ENCODE measurements at regions not wholly inside any gene's neighbourhood (a gene's known extent, or its start where the extent isn't known, plus 50 kb on each side); places are given as distances from the start of the nearest gene placed in this dataset.

DNA sequence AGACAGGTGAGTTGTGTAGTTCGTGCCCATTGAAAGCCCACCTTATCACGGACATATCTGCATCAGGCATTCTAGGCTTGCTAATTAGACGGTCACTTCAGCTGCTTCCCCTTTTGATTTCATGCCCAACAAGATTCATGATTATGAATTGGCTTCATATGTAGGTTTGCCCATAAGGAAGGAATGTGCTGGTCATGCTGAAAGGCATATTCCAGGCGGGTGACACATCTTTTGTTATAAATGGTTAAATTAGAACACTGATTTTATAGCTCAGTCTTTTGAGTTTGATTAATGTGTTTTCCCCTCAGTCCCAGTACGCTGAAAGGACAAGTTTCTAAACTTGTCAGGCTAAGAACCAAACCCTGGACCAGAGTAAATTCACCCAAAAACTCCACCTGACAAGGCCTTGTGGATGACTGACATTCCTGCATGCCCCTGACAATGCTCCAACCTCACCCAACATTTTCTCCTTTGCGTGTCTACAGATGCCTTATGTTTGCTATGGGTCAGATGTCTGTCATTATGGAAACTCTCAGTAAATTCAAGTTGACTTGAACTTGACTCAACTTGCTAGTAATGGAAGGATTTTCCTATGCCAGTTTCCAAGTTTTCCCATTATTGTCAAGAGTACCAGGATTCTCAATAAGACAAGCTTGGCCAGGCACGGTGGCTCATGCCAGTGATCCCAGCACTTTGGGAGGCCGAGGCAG, 421.9 kb downstream of the PMP22 start:
- TF ChIP-seq, protein P1, sequence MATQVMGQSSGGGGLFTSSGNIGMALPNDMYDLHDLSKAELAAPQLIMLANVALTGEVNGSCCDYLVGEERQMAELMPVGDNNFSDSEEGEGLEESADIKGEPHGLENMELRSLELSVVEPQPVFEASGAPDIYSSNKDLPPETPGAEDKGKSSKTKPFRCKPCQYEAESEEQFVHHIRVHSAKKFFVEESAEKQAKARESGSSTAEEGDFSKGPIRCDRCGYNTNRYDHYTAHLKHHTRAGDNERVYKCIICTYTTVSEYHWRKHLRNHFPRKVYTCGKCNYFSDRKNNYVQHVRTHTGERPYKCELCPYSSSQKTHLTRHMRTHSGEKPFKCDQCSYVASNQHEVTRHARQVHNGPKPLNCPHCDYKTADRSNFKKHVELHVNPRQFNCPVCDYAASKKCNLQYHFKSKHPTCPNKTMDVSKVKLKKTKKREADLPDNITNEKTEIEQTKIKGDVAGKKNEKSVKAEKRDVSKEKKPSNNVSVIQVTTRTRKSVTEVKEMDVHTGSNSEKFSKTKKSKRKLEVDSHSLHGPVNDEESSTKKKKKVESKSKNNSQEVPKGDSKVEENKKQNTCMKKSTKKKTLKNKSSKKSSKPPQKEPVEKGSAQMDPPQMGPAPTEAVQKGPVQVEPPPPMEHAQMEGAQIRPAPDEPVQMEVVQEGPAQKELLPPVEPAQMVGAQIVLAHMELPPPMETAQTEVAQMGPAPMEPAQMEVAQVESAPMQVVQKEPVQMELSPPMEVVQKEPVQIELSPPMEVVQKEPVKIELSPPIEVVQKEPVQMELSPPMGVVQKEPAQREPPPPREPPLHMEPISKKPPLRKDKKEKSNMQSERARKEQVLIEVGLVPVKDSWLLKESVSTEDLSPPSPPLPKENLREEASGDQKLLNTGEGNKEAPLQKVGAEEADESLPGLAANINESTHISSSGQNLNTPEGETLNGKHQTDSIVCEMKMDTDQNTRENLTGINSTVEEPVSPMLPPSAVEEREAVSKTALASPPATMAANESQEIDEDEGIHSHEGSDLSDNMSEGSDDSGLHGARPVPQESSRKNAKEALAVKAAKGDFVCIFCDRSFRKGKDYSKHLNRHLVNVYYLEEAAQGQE (IDR thresholded peaks at IDR 0.05; ENCODE audit: low read depth), result no peak
- no peak for TF ChIP-seq RAD21 (IDR thresholded peaks at IDR 0.05; ENCODE audit: low read depth)
- no peak for TF ChIP-seq TEAD4 (IDR thresholded peaks at IDR 0.05)
- TF ChIP-seq EP300 (IDR thresholded peaks at IDR 0.05; ENCODE audit: borderline replicate concordance), result no peak
- TF ChIP-seq CEBPB (IDR thresholded peaks at IDR 0.05), result no peak
- no peak for TF ChIP-seq MAX (IDR thresholded peaks at IDR 0.05)

All from Ishikawa (cell line).